ENCODE measurements at regions not wholly inside any gene's neighbourhood (a gene's known extent, or its start where the extent isn't known, plus 50 kb on each side); places are given as distances from the start of the nearest gene placed in this dataset.

DNA sequence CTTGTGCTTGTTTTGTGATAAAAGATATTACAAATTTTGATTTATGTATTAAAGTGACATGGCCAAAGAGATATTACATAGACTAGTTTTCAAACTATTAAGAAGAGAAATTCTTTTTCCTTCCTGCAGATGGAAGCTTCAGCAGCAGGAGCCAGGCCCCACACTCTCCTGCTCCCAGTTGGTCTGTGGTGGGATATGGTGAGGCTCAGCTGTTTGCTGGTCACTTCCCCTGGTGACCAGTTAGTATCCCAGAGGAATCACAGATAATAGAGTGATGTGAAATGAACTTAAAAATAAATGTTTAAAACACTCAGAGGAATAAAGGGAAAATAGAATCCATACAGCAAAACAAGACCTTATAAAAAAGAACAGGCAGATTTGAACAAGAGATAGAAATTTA lies 154.7 kb downstream of the KTN1 start:
- no peak for DNase-seq

DNA sequence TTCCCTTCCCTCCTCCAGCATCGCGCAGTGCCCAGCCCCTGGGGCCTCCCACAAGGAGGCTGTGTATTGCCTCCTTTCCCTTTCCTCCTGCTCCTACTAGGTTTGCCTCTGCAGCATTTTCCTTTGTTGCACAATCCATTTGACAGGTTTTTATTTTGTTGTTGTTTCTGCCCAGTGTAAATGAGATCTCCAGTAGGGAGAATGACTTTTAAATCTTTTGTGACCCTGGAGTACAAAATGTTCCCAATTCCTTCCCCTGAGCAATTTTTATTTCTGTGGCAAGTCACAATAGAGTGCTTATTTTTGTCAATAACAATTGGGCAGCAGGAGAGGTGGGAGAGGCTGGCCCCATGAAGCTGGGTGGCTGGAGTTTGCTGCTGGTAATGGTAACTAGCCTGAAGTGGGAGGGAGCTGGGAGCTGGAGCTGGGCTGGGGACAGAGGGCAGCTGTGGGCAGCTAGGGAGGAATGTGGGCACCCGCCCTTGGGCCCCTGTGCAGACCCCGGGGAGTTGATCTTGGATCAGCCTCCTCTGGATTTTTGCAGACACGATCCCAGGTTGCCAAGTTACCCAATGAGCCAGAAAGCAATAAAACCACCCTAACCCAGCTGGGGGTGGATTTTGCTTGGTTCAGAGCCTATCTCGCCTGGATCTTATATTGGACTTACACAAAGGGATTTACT lies 160.1 kb downstream of the KTN1 start:
- no peak for DNase-seq

DNA sequence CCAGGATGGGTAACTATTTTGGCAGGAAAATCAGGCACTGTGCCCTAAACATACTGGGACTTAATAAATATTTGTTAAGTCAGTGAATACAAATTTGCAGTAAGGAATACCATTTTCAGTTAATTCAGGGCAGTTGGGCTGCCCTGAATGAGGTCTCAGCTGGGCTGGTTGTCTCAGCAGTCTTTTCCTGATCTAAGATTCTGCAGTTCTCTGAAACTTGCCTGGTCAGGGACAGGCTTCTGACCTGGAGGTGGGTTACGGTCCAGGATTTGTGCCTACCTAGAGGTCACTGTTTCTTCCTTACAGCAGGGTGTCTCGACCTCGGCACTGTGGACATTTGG lies 160.6 kb downstream of the KTN1 start:
- no peak for DNase-seq

DNA sequence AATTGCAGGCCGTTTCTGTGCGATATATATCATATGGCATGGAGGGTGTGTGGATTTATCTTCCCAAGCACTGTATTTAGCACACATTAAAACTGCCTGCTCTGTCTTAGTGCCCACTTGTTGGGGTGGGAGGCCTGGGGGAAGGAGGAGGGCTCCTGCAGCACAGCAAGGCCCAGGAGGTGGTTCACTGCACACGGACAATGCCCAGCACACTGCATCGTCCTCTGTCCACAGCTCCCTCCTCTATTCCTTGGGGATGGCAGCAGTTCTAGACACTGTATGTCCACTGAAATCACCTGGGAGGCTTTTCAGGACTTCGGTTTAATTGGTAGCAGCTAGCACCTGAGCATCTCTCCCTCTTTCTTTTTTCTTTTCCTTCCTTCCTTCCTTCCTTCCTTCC lies 161.2 kb downstream of the KTN1 start:
- DNase-seq, result no peak

DNA sequence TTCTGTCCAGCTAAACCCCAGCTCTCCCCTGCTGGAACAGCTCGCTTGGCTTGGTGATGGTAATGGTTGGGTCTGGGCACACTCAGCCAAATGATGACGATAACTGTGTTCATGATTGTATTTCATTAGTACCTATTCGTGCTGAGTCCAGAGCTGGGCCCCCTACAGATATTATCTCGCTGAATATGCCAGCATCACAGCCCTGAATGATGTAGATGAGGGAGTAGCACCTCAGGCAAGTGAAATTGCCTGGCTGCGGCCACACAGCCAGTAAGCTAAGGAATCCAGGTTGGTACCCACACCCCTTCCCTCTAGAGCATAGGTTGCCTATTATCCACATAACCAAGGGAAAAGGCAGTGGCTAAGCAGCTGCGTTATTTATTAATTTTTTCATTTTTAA lies 163.5 kb downstream of the KTN1 start:
- no peak for DNase-seq

DNA sequence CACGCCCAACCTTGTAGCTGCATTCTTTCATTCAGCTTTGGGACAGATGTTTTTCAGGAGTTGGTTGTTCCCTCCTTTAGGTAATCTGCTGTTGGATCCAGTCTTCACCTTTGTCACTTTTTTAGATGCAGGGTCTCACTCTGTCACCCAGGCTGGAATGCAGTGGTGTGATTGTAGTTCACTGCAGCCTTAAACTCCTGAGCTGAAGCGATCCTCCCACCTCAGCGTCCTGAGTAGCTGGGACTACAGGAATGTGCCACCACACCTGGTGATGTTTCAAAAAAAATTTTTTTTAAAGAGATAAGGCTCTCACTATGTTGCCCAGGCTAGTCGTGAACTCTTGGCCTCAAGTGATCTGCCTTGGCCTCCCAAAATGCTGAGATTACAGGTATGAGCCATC lies 164.3 kb downstream of the KTN1 start:
- no peak for DNase-seq

DNA sequence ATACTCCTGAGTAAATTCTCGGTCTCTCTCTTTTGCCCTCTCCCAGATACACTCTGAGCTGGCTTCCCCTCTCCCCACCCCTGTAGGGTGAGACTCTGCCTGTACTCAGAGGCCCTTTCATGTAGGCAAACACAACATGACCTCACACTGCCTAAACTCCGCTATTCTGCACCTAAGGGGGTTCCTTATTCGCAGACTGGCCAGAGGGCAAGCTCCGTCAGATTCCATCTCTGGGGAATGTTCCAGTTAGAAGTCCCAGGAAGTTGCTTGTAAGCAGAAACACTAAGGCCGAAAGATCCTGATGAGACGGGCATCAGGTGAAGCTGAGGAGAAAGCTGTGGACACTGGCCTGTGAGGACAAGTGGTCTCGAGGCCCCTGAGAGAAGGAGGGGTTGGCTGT lies 165.9 kb downstream of the KTN1 start:
- DNase-seq, result no peak

DNA sequence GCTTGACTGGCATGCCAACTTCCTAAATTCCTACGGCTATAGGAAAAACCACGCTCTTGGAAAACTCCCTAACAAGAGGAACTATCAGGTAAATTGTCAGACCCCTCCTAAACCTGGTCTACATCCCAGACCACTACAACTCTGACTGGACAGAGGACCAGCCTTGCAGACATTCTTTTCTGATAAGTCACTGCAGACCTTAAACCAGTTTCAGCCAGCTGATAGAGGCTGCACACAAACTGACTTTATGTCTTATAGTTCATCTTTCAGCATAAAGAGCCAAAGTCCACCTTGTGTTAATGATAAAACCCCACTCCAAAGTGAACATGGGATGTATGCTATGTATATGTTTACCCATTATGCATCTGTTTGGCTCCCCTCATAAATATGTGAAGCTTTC lies 166.6 kb downstream of the KTN1 start:
- DNase-seq, result no peak

DNA sequence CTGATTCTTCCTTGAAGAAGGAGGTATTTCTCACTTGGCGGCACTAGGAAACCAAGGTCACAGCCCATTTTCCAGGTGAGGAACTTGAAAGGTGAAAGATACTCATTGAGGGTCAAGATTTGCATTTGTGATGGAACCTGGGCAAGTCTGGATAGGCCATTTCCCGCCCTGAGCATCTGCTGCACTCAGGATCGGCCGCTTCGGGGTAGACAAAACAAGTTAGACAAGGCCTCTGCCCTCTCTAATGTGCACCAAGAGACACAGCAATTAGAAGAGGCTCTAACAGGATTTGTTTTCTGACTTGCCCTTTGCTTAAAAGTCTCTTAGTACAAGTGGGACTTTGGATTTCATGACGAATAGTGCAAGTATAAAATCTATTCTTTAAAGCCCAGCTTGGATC lies 167.2 kb downstream of the KTN1 start:
- DNase-seq, result no peak

DNA sequence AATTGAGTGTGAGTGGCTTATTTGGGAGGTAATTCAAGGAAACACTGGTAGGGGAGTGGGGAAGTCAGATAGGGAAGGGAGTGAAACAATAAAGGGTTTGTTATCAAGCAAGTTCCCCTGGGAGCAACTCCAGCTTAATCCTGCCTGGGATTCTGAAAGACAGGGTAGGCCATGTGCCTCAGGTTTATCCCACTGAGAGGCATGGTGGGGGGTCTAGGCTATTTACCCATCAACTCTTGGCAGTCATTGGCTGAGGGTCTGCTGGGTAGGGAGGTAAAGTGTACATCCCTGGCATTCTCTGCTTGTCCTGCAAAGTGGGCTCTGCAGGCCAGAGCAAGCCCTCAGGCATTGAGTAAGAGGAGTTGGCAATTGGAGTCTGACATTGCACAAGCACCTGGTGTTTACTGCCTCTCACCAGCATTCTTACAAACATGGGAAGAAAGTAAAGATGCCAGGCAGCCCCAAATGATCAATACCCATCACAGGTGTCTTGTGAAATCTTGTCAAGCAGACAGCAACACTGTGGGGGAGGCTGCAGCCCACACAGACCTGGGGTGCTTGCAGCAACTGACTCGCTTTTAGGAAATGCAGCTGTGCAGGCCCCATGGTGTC lies 169.3 kb downstream of the KTN1 start:
- no peak for DNase-seq

DNA sequence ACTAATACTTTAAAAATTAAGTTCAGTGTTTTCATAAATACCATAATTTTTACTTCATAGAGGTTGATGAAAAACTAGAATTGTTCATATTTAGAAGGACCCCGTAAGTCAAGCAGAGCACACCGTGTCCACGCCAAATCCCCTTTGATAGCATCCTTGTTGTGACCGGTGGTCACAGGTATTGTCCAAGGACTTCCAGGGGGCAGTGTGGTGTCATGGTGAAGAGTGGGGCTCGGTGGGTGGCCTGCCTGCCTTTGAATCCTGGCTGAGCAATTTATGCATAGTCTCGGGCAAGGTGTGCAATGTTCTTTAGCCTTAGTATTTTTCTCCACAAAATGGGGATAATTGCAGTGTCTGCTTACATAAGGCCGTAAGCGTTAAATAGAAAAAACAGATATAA lies 169.9 kb downstream of the KTN1 start:
- DNase-seq, result no peak

DNA sequence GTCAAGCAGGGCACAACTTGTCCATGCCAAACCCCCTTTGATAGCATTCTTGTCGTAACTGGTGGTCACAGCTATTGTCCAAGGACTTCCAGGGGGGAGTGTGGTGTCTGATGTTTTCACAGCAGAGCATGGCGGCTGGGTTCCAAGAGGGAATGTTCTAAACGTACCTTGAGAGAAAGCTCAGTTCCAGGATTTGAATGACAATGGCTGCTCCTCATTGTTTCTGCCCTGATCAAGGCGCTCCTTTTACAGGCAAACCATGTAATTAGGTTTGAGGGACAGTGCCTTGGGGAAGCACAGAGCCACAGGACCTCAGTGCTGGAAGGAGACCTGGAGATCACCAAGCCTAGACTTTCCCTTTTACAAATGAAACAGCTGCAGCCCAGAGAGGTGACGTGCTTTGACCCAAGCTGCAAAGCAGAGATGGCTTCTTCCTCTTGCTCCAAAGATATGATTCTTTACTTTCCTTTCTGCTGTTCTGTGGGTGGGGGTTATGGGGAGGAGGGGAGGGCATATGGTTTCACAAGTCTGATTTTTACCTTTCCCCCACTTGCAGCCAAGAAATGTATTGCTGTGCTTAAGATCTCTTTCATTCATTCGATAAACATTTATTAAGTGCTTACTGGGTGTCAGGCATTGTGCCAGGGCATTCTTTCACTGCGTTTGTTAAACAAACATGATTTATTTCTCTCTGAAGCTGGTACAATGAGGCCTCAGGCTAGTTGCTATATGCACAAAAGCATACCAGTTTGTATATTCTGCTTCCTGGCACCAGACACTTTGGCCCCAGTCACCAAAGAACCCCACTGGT lies 172.8 kb downstream of the KTN1 start:
- no peak for DNase-seq

DNA sequence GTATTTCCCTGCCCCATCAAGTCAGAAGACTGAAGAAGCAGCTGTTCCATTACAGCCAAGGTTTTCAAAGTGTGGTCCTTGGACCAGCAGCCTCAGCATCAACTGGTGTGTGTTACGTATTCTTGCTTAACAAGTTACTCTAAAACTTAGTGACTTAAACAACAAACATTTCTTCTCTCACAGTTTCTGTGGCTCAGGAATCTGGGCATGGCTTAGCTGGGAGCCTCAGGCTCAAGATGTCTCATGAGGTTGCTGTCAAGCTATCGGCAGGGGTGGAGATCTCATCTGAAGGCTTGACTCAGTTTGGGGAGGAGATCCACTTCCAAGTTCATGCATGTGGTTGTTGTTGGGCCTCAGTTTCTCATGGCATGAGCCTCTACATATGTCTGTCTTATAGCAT lies 174.5 kb downstream of the KTN1 start:
- no peak for DNase-seq

DNA sequence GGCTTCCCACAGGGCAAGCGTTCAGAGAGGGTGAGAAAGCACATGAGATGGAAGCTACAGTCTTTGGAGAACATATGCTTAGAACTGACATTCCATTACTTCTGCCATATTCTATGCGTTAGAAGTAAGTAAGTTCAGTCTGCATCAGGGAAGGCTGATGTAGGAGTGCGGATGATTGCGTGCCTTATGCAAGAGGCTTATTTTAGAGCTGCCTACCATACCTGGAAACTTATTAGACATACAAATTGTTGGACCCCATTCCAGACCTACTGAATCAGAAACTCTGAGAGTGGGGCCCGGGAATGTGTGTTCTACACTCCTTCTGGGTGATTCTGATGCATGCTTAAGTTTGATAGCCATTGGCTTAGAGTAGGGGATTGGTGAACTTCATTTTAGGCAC lies 174.9 kb downstream of the KTN1 start:
- no peak for DNase-seq

DNA sequence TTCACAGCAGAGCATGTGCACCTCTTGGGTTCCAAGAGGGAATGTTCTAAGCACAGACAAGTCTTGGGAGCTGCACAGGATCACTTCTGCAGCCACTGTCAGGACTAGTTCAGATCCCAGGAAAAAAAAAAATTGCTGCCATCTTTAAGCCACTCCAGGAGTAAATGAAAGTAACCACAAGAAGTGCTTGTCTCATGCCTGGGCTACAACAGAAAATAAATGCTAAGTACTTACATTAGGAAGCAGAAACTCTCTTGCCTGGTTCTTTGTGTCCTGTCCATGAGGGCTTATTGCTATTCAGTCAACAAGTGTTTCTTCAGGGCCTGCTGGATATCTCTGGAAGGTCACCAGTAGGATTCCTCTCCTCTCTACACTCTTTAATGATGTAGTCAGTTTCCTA lies 176.1 kb downstream of the KTN1 start:
- no peak for DNase-seq

DNA sequence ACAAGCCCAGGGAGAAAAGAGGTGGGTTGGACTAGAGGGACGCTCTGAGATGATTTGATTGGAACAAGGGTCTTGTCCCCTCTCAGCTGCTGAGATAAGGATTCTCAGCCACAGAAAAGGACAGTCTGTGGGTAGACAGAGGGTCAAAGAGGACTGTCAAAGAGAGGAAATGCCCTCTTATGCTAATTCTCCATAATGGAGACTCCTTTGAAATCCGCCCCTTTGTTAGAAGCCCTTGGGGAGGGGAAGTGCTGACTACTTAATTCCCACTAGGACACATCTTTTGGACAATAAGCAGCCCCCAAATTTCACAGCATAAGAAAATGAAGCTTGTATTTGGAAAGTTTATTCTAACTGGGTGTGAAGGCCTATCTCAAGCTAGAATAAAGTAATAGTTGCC lies 176.6 kb downstream of the KTN1 start:
- DNase-seq, result no peak

DNA sequence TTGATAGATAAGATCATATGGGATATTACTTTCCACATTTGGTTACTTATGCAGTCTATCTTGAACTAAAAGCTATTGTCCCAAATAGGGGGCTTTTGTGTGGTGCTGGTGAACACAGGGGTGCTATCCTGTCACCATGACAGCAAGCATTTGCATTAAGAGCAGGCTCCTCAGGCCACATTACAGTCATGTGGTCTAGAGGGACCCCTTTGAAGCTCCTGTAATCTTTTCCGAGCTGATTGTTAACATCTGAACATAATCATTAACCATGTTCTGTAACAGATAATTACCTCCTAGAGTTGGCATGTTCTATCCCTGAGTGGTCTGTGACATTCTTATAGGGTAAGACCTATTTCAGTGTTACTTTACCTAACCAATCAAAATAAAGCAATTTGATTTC lies 178.8 kb downstream of the KTN1 start:
- no peak for DNase-seq

DNA sequence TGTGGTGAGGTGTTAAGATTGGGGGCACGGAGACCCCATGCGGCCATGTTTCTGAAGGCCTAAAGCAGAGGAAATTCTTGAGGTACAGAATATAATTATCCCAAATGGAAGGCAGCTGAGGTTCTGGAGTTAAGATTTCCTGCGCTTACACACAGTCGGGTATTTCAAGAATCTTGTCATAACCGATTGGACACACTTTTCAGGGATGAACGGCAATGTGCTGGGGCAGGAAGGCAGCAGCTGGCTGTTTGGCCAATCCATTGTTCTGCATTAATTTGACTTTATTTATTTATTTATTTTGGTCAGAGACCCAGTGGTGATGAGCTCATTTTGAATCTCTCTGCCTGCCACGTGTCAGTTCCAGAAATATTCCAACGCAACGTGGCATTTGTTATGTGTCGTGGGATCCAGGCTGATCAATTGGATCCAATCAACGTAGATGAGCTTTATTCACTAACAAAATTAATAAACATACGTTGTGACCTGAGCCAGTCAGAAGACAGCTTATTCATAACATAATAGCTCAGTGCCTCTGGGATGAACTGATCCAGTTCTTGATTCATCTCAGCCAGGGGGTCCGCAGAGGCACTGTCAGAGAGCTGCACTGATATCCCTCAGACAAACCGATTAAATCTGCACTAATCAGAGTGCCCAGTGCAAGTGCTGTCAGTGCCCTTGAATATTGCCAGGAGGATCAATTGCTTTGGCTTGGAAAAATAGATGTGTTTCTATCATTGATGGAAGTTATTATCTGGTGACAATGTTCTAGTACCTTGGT lies 181.0 kb downstream of the KTN1 start:
- peak; percentile 15 for DNase-seq

DNA sequence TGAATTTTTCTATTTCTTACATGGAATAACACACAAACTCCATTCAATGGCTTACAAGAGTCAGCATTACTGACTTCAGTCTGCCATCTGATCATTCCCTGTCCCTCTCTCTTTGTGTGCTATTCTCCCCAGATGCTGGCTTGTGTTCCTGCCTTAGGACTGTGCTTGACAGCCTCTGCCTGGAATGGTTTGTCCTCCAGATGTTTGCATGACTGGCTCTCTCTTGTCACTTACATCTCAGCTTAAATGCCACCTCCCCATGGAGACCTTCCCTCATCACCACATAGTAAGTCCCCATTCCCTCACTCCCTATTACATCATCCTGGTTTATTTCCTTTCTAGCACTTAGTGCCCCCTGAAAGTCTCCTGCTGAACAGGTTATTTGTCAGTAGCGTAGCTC lies 181.6 kb downstream of the KTN1 start:
- no peak for DNase-seq

DNA sequence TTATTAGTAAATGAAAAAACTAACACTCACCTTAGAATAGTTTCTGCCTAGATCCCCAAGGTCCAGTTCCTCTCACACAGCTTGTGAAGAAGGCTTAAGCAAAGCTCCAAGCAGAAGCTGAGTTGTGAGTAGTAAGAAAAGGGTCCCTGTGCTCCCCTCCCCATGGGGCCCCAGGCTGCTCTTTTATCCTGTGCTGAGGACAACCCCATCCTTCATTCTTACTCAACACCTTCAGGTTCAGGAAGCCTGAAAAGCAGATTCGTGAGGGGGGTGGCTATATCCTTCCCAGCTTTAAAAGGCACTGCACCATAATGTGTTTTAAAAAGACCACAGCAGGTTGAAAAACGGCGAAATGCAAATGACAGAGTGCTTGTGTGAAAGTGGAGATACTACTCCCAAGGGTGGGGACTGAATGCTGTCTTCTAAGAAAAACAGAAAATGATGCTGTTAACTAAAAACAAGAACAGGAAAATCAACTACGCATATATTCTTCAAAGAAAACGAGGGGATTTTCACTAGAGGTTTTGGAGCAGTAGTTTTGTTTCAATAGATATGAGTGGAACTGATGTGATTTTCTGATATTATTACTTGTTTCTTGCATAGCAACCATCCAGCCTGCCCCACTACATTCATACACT lies 182.7 kb downstream of the KTN1 start:
- DNase-seq, result no peak

DNA sequence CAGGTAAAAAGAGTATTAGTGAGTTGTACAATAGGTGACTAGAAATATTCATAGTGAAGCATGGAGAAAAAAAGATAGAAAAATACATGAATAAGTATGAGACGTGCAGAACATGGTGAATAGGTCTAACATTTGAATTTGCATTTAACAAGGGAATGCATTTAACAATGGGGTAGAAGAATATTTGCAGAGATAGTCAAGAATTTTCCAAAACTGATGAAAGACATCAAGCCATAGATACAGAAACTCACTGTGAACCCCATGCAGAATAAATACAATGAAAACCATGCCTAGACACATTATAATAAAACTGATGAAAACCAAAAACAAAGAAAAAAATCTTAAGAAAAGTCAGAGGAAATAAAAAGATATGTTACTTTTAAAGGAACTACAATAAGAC lies 184.8 kb downstream of the KTN1 start:
- no peak for DNase-seq

DNA sequence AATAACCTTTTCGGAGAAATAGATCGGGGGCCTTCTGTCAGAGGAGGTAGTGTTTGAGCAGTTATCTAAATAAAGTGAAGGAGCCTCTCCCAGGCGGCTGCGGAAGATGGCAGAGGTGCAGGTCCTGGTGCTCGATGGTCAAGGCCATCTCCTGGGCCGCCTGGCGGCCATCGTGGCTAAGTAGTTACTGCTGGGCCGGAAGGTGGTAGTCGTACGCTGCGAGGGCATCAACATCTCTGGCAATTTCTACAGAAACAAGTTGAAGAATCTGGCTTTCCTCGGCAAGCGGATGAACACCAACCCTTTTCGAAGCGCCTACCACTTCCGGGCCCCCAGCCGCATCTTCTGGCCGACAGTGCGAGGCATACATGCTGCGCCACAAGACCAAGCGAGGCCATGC lies 186.1 kb downstream of the KTN1 start:
- DNase-seq, result no peak

DNA sequence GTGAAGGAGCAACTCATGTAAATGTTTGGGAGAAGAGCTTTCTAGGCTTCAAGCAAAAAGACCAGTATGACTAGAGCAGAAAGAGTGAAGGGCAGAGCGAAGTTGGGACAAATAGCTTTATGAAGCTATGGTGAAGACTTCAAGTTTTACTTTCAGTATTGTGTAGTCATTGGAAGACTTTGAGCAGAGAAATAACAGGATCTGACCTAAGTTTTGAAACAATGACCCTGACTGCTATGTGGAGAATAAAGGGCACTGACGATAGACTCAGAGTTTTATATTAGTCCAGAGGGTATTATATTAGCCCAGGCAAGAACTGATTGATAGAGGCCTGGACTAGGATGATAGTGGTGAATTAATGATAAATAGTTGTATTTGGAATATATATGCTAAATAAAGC lies 187.3 kb downstream of the KTN1 start:
- no peak for DNase-seq
